Small intestine (tissue), 7 donors: ENCODE measurements at regions not wholly inside any gene's neighbourhood (a gene's known extent, or its start where the extent isn't known, plus 50 kb on each side); places are given as distances from the start of the nearest gene placed in this dataset.

Experiments used
- DNase-seq, 2 donors: peaks; one replicate each; pipeline versions ENCODE4 v3.0.0 to v3.0.0-alpha.2; 2013
- FAIRE-seq: peaks from 2 replicates; lab custom pipeline; 2012; peaks lifted over from hg19 to GRCh38; lab: Jason Lieb, UNC
- H3K27ac ChIP-seq, 3 donors: one replicate each; pipeline ENCODE4 v1.5.1; 2013; ENCODE audit warnings: low read length in 2 of 3, mild to moderate bottlenecking in 2 of 3, control low read depth in 1 of 3, inconsistent platforms in 1 of 3, low read depth in 1 of 3, moderate library complexity in 1 of 3
- H3K27me3 ChIP-seq, 3 donors: one replicate each; pipeline ENCODE4 v1.6.1; 2013; ENCODE audit warnings: low read length in 3 of 3, inconsistent platforms in 1 of 3; ENCODE audit not compliant: control insufficient read depth in 3 of 3, insufficient read depth in 3 of 3
- H3K36me3 ChIP-seq, 3 donors: one replicate each; pipeline ENCODE4 v1.6.1; 2013; ENCODE audit warnings: low read length in 3 of 3, inconsistent platforms in 1 of 3, low read depth in 1 of 3, mild to moderate bottlenecking in 1 of 3, moderate library complexity in 1 of 3; ENCODE audit not compliant: control insufficient read depth in 3 of 3, insufficient read depth in 2 of 3
- H3K4me1 ChIP-seq, 3 donors: one replicate each; pipeline ENCODE4 v1.6.1; 2013; ENCODE audit warnings: low read length in 2 of 3, inconsistent platforms in 1 of 3, low read depth in 1 of 3, mild to moderate bottlenecking in 1 of 3, moderate library complexity in 1 of 3; ENCODE audit not compliant: control insufficient read depth in 3 of 3, insufficient read depth in 2 of 3
- H3K4me3 ChIP-seq, 3 donors: one replicate each; pipeline ENCODE4 v1.5.1; 2013; ENCODE audit warnings: low read length in 3 of 3, control low read depth in 1 of 3, inconsistent platforms in 1 of 3, low read depth in 1 of 3, mild to moderate bottlenecking in 1 of 3, moderate library complexity in 1 of 3
- H3K9me3 ChIP-seq, 2 donors: one replicate each; pipeline ENCODE4 v1.6.1; 2013; ENCODE audit warnings: low read depth in 1 of 2, low read length in 1 of 2; ENCODE audit not compliant: control insufficient read depth in 2 of 2, insufficient read depth in 1 of 2
- WGBS, 3 donors: extraction: QIAGEN DNeasy Blood & Tissue Kit; methylation state at CpG; one replicate each; pipeline ENCODE4 v1.1.7; 2013; 5-methylcytosine and 5-hydroxymethylcytosine counted together
- donor health status: healthy with polysubstance abuse.
- donor health status: control.
- donor health status: control.
- donor health status: Bipolar disorder and iron deficiency.
- donor health status: healthy.

DNA sequence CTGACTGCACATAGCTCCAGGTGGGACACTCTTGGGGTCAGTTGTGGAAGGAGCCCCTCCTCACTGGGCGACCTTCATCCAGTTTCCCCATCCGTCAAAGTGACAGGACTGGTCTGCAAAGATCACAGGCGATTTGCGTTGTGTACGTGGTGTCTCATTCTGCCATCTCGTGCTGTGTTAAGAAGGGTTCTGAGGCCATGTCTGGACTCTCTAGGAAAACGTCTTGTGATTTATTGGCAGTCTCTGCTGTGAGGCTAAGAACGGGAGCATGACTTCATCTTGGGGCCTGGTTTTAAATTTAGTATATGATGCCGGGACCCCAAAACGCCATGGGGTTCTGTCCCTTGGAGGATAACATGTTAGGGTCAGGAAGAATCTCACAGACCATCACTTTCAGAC lies 65.2 kb upstream of the CIBAR2 start:
- Histone ChIP-seq H3K27ac (no peak overlapping the region), H3K4me1 (peaks cover 0 to 53% (median 0%) of the 10 kb centered on the region in 3 donors), H3K4me3 (no peak overlapping the region), H3K36me3 (peaks cover 0 to 94% (median 0%) of the 10 kb centered on the region in 3 donors), H3K9me3 (no peaks in the 10 kb centered on the region), H3K27me3 (no peaks in the 10 kb centered on the region)
- WGBS, 3 donors: 76 to 81% (median 78%) methylated on average over 10 of the region's 10 CpGs
- FAIRE-seq: no peak
- no peak for DNase-seq

DNA sequence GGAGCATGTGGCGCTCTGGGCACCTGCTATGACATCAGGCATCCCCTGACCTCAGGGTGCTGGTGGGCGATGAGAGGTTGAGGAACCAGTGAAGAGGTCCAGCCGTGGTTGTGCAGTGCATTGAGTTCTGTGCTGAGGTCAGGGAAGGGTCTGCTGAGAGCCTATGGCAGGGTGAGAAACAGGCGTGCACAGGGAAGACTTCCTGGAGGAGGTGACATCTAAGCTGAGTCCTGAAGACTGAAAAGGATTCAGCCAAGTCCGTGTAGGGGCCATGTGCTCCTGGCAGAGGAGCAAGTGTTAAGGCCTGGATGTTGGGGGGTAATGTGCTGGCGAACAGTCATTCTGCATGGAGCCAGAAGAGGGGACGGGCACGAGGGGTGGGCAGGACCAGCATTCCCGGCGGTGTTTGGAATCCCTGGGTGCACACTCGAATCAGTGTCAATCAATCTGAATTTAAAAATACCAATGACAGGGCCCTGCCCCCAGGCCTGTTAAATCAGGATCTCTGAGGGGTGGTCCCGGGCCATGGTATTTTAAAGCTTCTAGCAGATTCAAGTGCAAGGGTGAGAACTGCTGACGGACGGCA lies 65.8 kb upstream of the CIBAR2 start:
- peaks cover 0 to 48% (median 0%) of the 10 kb centered on the region in 3 donors for H3K4me1 ChIP-seq
- peaks cover 0 to 95% (median 0%) of the 10 kb centered on the region in 3 donors for H3K36me3 ChIP-seq

DNA sequence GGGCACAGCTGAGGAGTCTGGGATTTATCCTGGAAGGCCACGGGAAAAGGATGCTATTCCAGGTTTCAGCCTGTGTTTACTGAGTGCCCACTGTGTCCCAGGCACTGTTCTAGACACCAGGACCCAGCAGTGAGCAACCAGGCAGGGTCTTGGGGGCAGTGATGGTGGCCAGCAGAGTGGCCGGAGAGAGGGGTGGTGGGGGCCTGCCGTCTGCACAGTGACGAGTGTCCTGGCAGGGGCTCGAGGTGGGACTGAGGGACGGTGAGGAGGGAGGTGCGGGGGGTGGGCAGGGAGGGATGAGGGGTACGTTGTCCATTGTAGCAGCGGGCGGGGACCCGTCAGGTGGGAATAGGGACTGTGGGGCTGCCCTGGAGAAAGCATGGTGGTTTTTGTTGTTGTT lies 66.3 kb upstream of the CIBAR2 start:
- DNase-seq: no peak
- no peak for FAIRE-seq
- H3K36me3 ChIP-seq: peaks cover 0 to 96% (median 0%) of the 10 kb centered on the region in 3 donors
- peaks cover 0 to 43% (median 0%) of the 10 kb centered on the region in 3 donors for H3K4me1 ChIP-seq
- H3K4me3 ChIP-seq: no peak overlapping the region
- WGBS, 3 donors: 80 to 91% (median 91%) methylated on average over 11 of the region's 11 CpGs
- no peak overlapping the region for H3K27ac ChIP-seq
- H3K27me3 ChIP-seq: no peaks in the 10 kb centered on the region
- H3K9me3 ChIP-seq: peaks cover 0 to 3% of the 10 kb centered on the region in 2 donors

More for the DNA sequence above, 65.8 kb upstream of the CIBAR2 start:
- no peak for FAIRE-seq
- no peak for DNase-seq
- 85 to 91% (median 89%) methylated on average over 14 of the region's 14 CpGs for WGBS, 3 donors
- H3K9me3 ChIP-seq: no peaks in the 10 kb centered on the region
- H3K27me3 ChIP-seq: no peaks in the 10 kb centered on the region
- H3K4me3 ChIP-seq: no peak overlapping the region
- no peak overlapping the region for H3K27ac ChIP-seq

DNA sequence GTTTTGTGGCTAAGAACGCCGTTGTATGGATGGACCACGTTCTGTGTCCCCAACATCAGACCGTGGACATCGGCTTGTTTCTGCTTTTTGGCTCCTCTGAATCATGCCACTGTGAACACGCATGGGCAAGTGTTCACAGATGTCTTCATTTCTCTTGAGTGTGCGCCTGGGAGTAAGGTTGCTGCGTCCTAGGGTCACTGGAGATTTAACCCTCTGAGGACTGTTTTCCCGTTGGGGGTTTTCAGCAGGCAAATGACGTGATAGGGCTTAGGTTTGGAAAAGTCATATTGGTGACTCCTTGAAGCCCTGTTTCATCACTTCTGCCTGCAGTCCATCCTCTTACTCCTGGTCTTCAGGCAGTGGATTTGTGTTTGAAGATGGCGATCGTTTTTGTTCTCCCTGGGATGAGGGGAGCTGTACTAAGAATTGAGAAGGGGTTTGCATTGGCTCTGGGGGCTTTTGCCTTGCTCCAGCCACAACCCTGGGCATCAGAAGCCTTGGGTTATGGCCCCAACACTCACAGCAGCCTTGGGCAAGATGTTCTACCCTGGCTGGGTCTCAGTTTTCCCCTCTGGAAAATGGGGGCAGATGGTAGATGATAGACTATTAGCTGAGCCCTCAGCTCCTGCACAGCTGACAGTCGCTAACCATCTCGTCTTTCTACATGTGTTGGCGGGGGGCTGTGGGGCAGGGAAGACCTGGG lies 67.2 kb upstream of the CIBAR2 start:
- peaks cover 0 to 94% (median 0%) of the 10 kb centered on the region in 3 donors for H3K36me3 ChIP-seq
- FAIRE-seq: no peak

DNA sequence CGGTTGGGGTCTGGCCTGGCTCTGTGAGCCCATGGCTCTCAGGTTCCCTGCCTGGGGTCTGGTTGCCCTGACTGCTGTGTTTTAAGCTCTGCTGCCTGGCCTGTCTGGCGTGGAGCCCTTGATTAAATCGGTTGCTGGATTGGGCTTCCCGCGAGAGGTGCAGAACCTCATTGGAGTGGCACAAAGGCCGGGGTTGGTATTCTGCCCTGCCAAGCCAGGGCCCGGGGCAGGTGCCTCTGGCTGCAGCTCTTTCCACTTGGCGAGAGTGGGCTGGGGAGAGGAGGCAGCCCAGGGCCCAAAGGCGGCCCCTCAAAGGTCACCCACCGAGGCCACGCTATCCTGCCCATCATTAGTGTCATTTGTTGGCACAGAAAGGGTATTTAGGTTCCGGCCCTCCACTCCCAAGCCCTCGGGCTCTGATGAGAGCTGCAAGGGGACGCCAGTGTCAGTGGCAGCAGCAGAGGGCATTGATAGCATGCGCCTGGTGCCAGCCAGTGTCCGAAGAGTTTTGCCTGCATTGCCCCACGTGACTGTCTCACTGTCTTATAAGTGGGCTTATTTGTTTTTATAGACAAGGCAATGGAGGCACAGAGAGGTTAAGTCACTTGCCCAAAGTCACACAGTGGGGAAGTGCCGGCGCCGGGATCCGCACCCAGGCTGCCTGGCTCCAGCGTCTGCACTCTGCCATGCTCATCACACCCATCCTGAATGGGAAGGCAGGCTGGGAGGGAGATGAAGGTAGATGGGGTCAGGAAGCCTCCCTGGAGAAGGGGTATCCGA lies 68.0 kb upstream of the CIBAR2 start:
- 75 to 90% (median 77%) methylated on average over 22 to 23 of the region's 23 CpGs for WGBS, 3 donors
- FAIRE-seq (no peak), DNase-seq (no peak)
- H3K27ac ChIP-seq: no peak overlapping the region
- H3K36me3 ChIP-seq: peaks cover 0 to 90% (median 0%) of the 10 kb centered on the region in 3 donors
- H3K9me3 ChIP-seq: peaks cover 0 to 12% of the 10 kb centered on the region in 2 donors
- H3K4me1 ChIP-seq: peaks cover 0 to 27% (median 0%) of the 10 kb centered on the region in 3 donors
- H3K4me3 ChIP-seq: no peak overlapping the region
- no peaks in the 10 kb centered on the region for H3K27me3 ChIP-seq

More for the DNA sequence above, 67.2 kb upstream of the CIBAR2 start:
- peaks cover 0 to 12% of the 10 kb centered on the region in 2 donors for H3K9me3 ChIP-seq
- WGBS, 3 donors: 66 to 82% (median 69%) methylated on average over 15 of the region's 15 CpGs
- H3K4me3 ChIP-seq: no peak overlapping the region
- peaks cover 0 to 34% (median 0%) of the 10 kb centered on the region in 3 donors for H3K4me1 ChIP-seq
- no peak for DNase-seq
- no peaks in the 10 kb centered on the region for H3K27me3 ChIP-seq
- H3K27ac ChIP-seq: no peak overlapping the region

DNA sequence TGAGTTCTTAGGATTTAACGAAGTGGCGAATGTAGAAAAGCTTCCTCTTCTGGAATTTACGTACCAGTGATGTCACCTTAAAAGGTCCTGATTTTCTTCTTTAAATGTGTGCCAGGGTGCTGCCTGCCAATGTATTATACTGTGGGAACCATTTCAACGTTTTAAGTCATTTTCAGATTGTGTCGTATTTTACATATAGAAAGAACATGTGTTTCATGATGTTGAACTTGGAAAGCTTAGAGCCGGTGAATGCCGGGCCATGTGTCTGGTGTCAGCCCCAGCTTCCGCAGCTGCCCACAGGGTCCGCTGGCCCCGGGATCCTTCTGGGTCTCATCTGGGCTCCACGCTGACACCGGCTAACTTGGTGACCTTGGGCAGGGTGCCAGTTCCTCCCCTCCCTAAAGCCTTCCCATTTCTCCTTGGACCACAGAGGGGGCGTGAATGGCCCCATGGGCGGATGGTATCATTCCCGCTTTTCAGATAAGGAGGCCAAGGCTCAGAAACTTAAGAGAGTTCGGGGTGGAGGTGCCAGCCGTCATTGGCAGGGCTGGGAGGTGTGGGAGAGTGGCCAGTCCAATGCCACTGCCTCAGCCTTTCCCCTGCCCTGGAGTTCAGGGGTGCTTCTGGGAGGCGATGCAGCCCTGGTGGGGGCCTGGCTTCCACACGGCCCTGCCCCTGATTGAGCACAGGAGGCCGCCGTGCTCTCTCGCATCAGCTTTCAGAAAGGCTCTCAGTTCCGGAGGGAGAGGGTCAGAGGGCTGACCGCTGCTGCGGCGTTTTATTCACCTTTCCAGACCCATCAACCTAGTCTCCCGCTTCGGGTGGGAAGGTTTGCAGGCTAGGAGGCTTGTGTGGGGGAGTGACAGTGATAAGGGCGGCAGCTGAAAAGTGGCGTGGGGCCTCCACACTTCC lies 68.8 kb upstream of the CIBAR2 start:
- no peak for FAIRE-seq
- no peak for DNase-seq
- Histone ChIP-seq H3K27ac (no peak overlapping the region), H3K4me3 (no peak overlapping the region), H3K36me3 (peaks cover 0 to 90% (median 0%) of the 10 kb centered on the region in 3 donors), H3K4me1 (peaks cover 0 to 19% (median 0%) of the 10 kb centered on the region in 3 donors), H3K27me3 (no peaks in the 10 kb centered on the region), H3K9me3 (peaks cover 0 to 12% of the 10 kb centered on the region in 2 donors)
- 62 to 80% (median 66%) methylated on average over 30 of the region's 30 CpGs for WGBS, 3 donors

DNA sequence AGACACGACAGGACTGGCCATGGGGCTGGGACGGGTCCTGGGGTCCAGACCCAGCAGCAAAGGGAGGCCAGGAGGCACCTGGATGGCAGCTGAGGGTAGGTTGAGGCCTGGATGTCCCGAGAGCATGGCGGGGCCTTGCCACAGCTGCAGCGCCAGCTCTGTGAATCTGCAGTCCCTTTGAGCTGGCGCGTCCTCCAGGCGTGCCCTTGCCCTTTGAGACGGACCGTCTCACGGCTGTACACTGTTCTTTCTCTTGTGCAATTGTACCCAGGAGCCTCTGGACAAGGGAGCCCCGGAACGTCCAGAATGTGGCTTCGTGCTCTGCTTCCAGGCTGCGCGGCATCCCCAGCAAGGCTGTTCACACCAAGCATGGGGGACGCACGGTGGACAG lies 69.5 kb upstream of the CIBAR2 start:
- H3K27ac ChIP-seq: no peak overlapping the region
- DNase-seq: peak; percentile 42 to 45
- H3K4me1 ChIP-seq: peaks cover 0 to 13% (median 0%) of the 10 kb centered on the region in 3 donors
- peaks cover 0 to 12% of the 10 kb centered on the region in 2 donors for H3K9me3 ChIP-seq
- H3K36me3 ChIP-seq: peaks cover 0 to 87% (median 0%) of the 10 kb centered on the region in 3 donors
- no peak overlapping the region for H3K4me3 ChIP-seq
- FAIRE-seq: no peak
- 45 to 88% (median 64%) methylated on average over 15 to 18 of the region's 18 CpGs for WGBS, 3 donors
- H3K27me3 ChIP-seq: no peaks in the 10 kb centered on the region
